Islet of Langerhans (tissue), 1 donor: ENCODE measurements at regions not wholly inside any gene's neighbourhood (a gene's known extent, or its start where the extent isn't known, plus 50 kb on each side); places are given as distances from the start of the nearest gene placed in this dataset.

ENCODE experiments used
- FAIRE-seq: peaks from one replicate; lab custom pipeline; 2011; peaks lifted over from hg19 to GRCh38; lab: Jason Lieb, UNC

DNA sequence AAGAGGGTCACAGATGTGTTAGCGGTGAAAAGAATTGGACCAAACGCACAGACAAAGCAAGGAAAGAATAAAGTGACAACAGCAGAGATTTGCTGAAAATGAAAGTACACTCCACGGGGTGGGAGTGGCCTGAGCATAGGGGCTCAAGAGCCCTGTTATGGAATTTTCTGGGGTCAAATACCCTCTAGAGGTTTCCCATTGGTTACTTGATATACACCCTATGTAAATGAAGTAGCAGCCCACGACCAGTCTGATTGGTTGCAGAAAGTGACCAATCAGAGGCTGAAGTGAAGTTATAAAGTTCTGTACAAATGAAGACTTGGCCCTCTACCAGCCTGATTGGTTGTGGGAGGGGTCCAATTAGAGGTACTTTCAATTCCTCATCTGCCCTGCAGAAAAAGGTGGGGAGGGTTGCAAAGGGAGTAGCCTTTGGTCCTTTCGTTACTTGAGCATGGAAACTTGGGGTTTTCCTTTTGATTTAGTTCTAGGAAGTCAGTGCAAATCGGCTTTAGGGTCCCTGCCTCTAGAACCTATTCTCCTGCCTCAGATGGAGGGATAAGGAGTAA, 125.6 kb upstream of the PRPS1L1 start:
- FAIRE-seq = no peak

DNA sequence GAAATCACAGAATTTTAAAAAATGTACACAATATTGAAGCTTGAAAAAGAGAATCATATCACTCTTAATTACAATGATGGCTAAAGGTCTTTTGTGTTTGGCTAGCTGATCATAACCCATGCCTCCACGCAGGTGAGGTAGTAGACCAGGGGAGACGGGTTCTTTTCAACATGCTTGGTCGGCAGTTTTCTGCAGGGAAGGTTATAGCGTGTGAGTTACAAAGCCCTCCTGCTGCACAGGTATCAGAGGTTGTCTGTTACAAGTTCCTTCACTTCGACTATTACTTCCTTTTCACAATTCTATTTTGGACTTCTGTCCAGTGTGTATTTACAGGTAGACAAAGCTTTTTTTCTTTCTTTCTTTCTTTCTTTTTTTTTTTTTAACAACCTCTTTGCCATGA, 127.1 kb upstream of the PRPS1L1 start:
- FAIRE-seq = peak; percentile 24

DNA sequence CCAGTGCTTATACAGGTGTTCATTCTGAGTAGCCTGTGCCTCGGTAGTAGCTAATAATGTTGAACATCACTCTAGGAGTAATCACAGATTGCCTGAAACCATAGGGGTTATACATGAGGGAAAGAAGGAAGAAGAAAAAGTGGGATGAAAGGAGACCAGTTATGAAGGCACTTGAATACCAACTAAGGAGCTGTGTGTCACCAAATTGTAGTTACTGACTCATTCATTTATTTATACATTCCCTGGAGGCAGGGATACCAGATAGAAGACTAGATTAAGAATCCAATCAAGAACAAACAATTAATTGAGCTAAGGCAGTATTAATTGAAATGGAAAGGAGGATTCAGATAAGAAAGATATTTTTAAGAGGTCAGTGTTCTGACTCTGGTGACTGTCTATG, 129.6 kb upstream of the PRPS1L1 start:
- FAIRE-seq = no peak

DNA sequence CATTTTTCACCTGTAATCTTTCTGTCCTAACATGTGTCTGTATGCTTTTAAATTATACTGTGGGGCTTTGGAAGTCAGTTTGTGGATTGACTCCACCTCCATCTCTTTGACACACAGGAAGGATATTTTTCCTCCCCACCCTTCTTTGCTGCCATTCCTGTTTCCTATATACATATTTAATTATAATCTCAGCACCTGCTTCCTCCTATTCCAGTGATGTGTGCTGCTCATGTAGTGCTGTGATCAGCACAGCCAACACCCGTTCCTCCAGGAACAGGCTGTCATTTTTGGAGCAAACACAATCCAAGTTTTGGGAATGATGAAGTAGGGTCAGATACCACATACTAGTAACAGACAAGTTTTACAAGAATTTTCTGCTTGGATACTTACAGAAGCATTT, 135.0 kb upstream of the PRPS1L1 start:
- no peak for FAIRE-seq

DNA sequence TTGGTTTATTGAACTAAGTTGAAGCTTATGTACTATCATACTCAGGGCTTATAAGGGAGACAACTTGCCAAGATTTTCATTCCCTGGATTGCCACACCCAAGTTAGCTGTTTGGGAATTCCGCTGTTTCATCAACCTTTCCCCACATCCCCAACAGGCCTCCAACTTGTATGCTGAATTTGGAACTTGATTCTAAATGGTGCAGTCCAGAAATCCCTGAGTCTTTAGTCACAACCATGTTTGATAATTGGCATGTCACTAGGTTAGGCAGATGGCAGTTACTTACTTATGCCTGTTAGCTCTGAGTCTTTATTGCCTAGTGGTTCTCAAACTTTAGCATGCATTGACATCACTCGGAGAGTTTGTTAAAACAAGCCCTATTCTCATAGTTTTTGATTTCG, 135.4 kb upstream of the PRPS1L1 start:
- FAIRE-seq = no peak

DNA sequence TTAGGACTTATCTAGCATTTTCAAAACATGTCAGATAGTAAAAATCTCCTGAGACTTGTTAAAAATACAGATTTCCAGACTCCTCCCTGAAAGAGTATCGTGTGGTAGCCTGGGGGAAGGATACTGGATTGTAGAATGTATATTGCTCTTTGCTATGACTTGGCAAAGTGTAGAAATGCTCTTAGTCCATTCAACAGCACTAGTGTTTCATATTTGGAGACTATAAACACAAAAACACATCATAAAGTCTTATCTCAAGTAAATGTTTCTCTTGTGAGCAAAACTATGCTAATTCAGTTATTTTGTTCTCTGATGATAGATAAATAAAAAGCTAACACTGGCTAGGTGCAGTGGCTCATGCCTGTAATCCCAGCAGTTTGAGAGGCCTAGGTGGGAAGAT, 137.5 kb upstream of the PRPS1L1 start:
- no peak for FAIRE-seq

DNA sequence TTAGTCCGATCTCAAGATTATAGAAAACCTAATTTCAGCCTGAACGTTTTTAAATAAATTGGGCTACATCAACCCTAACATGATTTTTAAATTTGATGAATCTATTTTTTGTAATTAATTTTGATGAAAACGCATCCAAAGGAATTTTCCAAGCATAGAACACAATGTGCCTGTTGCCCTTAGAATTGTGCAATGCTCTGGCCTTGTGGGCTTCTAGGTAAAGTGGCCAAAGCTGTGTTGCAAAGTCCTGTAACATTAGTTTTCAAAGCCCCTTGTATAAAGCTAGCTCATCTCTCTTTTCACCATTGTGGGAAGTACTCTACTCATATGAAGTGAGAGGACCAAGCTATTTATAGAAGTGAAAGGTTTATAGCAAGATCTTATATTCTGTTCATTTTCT, 138.4 kb upstream of the PRPS1L1 start:
- FAIRE-seq = no peak

DNA sequence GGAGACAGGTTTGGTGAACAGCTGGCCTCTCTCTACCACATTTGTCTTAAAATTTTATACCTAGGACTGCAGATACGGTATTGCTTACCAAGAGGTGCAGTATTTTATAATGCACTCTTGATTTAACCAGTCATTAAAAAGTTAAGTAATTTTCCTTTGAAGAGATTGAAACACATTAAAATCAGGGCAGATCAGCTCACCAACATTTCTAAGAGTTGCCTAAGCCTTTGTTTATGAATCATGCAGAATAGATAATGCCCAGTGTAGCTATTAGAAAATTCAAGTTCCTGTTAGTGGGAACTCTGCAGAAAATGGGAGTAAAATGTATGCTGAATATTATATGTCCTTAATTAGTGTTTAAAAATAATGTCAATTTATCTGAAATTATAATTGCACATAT, 140.2 kb upstream of the PRPS1L1 start:
- FAIRE-seq = no peak

DNA sequence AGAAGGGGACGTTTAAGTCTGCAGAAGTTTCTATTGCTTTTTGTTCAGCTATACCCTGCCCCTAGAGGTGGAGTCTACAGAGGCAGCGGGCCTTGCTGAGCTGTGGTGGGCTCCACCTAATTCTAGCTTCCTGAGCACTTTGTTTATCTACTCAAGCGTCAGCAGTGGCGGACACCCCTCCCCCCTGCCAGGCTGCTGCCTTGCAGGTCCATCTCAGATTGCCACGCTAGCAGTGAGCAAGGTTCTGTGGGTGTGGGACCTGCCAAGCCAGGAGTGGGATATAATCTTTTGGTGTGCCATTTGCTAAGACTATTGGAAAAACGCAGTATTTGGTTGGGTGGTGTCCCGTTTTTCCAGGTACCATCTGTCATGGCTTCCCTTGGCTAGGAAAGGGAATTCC, 147.3 kb upstream of the PRPS1L1 start:
- FAIRE-seq = no peak

DNA sequence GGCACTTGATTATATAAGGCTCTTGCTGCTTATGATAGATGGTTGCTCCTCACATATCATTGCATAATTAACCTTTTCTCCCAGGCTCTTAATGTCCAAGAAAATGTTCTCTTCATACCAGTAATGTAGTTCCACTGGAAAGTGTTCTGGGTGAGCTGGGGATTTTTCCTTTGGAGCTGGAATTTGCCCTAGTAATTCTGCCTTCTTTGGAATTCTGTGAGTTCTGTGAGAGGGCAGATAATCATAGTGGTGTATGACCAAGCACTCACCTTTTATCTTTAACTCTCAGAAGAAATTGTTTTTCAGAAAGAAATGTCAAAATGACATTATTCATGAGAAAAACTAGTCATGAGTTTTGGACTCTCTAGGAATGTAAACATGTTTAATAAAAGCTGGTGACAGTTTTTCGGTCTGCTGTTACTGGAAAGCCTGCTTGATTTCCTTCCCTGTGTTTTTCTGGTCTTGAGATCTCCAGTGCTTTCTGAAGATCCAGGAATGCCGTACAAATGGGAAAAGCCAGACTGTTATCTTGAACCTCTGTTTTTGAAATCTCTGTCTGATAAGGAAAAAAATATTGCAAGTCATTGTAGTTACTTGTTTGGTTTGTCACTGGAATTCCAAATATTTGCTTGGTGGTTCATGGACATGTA, 148.3 kb upstream of the PRPS1L1 start:
- FAIRE-seq = no peak

DNA sequence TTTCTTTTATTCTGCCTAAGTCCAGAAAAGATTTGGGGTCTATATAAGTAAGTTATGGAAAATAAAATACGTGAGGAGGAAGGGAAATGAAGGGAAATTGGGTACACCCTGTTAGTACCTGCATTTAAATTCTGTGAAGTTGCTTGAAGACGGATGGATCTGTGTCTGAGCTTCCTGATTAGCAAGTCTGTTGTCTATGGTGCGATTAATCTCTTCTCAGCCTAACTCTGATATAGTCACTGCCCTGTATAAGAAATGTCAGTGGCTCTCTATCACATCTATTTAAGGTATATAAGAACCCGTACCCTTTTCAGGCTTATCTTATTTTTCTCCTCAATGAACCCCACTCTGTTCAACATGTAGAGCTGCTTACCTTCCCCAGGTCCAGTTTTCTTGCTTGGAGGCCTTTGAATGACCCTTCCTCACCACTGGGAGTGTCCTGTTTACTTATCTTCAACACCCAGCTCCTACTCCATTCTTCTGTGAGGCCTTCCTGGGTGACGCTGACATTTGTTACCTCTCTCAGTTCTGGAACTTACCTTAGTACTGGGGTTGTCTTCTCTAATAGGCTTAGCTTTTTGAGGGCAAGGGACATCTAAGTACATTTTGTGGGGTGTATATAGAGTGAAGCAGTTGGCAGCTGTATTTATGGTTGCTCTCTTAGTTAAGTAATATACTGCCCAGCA, 149.6 kb upstream of the PRPS1L1 start:
- no peak for FAIRE-seq

DNA sequence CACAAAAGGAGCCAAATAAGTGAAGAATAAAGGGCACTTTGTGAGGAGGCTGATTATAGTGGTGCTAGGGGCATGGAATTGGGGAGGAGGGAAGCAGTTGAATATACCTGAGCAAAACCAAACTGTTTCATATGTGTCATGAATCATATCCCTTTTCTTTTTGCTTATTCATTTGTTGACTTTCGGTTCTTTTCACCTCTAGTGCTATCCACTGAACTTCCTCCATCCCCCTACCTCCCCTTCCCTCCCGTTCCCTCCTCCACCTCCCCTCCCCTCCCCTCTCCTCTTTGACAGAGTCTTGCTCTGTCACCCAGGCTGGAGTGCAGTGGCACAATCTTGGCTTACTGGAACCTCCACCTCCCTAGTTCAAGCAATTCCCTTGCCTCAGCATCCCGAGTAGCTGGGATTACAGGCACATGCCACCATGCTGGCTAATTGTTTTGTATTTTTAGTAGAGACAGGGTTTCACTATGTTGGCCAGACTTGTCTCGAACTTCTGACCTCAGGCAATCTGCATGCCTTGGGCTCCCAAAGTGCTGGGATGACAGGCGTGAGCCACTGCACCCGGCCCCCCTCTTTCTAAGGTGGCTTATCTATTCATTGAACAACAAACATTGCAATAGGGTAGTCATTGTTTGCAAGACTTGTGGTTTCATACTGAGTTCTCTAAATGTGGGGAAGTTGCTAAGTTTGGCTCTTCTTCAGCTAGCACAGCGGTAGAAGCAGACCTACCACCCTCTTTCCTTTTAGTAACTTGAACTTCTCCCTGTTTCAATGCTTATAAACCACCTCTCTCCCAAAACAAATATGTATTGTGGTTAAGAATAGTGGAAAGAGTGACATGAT, 150.4 kb upstream of the PRPS1L1 start:
- no peak for FAIRE-seq

DNA sequence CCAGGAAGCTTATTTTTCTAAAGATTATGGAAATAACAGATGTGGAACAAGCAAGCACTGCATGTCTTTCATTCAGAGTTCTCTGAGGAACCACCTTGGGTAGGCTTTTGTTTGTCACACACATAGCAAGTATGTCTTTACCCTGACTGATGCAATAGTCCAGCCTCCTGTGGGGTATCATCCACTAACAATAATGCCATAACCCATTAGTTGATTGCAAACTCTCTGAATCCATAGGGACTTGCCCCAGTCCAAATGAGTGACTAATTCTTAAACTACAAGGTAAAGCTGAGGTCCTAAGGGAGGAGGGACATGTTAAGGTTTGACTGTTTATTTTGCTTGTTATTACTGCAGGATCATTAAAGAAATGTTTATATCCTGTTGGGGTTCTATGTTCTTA, 151.4 kb upstream of the PRPS1L1 start:
- no peak for FAIRE-seq

DNA sequence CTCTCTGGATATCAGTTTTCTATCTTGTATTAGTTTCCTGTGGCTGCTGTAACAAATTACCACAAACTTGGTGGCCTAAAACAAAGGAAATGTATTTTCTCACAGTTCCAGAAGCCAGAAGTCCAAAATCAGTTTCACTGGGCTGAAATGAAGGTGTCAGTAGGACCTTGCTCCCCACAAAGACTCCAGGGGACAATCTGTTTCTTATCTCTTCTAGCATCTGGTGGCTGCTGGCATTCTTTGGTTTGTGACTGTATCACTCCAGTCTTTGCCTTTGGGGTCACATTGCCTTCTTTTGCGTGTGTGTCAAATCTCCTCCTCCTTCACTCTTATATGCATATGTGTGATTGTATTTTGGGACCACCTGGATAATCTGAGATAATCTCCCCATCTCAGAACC, 153.0 kb upstream of the PRPS1L1 start:
- FAIRE-seq = no peak

DNA sequence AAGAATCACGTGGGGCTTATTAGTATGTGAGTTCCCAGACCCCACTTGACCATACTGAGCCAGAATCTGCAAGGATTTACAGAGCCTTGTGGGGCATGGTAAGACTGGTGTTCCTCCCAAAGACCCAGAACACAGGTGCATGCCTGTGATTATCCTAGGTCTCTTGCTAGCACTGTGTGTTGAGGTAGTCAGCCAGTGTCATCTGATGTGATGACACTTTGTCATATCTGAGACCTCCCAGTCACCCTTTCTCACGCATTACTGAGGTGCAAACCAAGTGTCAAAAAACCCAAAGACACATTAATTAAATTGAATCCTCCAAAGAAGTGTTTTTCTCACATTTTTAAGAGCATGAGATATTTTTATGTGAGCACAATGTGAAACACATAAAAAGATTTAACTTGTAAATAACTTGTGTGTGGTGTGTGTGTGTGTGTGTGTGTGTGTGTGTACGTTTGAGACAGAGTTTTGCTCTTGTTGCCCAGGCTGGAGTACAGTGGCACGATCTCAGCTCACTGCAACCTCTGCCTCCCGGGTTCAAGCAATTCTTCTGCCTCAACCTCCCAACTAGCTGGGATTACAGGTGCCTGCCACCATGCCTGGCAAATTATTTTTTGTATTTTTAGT, 162.0 kb upstream of the PRPS1L1 start:
- FAIRE-seq = no peak

DNA sequence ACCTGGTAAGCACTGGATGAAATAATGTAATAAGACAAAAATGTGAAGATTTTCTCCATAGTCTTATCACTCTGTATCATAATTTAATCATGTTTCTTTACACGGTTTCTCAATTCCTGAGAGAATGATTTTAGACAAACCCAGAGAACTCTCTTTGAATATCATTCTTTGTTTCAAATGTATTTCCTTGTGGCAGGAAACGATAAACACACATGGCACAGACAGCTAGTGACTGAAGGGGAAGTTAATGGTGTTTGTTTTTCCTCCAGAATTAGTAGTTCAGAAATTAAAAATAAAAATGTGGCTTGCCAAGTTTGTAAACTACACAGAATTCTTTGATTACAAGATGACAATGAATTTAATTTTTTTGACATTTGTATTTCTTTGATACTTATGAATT, 163.7 kb upstream of the PRPS1L1 start:
- FAIRE-seq = peak; percentile 79

DNA sequence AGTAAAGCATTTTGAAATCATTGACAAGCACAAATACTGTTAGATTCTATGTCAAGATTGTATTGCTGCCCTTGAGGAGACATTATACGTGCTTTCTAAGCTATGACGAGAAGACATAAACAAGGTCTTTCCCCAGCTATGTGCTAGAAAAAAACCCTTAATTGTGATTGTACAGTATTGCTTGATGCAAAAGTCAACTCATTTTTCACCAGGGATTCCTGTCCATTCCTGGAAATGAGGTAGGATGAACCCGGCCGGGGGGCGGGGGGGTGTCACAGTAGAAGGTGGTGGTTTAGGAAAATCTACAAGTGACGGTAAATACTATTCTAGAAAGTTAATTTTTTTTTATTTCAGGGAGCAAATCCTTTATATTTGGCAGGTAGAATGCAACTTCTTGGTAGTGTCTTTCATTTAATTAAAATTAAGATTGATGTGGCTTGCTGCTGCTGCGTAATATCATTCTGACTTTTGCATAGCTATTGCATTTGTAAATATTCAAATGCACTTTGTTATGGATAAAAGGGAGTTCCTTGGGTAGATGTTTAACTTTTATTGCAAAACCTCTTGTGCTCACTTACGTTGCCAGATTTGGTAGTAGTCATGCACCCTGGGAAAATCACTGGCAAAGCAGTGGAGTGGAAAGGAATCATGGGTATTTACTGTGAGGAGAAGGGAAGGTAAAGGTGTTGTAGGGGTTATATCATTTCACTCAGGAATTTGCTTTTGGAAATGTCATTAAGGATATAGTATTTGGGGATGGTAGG, 164.4 kb upstream of the PRPS1L1 start:
- FAIRE-seq = no peak

DNA sequence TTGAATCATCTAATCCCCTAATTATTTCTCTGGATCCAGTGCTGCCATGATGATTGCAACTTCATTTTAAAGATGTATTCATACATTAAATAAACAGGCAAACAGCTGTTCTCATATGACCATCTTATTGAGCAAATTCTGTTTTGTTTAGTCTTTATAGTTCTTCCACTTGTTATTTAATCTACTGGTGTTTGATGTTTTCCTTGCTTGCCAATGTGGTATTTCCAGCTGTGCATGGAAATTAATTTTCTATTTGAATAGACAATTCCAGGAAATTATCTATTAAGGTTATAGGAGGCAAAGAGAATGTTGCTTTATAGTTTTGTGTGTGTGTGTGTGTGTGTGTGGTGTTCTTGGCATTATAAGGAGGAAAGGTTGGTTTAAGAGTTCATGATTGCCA, 167.0 kb upstream of the PRPS1L1 start:
- FAIRE-seq = no peak

DNA sequence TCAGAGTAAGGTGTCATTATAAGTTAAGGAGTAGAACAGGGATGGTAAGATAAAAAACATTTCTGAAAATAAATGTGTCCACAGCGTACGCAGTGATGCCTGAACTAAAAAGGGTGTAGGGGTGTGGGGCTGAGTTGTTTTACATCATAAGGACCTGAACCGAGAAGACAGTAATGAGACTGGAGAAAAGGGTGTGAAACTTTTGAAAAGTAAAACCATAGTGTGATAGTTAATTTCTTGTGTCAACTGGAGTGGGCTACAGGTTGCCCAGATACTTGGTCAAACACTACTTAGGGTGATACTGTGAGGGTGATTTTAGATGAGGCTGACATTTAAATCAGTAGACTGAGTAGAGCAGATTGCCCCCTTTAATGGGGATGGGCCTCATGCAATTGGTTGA, 169.0 kb upstream of the PRPS1L1 start:
- FAIRE-seq = no peak

DNA sequence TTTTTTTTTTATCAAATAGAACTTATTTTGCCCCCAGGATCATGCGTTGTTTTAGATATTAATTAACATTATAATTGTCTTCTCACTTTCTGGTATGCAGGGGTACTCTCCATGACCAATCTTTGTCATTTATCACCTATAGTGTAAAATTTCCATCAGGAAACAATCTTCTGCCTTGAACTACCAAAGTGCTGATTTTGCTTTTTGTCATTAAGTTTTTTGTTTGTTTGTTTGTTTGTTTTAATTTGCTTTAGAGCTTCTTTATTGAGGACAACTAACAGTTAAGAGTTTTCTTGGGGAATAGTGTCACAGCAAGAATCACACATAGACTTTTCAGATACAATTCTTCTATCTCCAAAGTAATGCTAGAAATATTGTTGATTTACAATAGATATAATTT, 171.2 kb upstream of the PRPS1L1 start:
- no peak for FAIRE-seq

DNA sequence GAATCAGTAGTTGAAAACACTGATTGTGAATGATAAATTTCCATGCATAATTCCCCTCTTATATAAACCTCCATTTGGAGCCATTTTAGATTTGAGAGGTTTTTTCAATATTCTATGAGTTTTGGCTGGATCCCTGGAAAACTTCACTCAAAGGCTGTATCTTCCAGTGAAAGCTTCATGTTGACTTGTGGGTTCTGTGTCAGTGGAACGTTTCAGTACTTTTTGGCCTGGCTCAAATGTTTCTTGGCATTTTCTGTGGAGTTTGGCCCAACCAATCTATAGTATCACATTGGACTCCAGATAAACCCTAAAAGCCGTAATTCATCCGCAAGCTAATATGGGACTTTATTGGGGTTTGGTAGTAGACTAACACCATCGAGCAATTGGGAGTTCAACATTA, 172.6 kb upstream of the PRPS1L1 start:
- FAIRE-seq = no peak

DNA sequence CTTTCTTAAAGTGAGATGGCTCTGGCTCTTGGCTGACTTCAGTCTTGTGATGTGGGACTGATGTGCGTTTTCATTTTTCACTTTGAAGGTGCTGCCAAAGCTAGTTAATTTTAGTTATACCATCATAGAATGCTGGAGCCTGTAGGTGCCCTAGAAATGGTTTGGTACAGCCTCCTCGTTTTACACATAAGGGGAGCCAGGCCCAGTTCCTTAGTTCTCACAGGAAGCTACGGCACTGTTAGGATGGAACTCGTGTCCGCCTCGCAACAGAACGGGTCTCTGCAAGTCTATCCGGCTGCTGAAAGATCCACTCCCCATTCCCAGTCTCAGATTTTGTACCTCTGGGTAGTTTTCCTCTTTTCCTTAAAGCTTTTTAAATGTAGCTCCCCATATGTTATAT, 173.2 kb upstream of the PRPS1L1 start:
- no peak for FAIRE-seq
